KG1 (cell line): ENCODE measurements at regions not wholly inside any gene's neighbourhood (a gene's known extent, or its start where the extent isn't known, plus 50 kb on each side); places are given as distances from the start of the nearest gene placed in this dataset.

Experiments
- DNase-seq: peaks from one replicate; lab custom pipeline; 2025; lab: John Stamatoyannopoulos, UW

- DNase-seq, result no peak
Measured at GRCh38 chr14:65318636-65319506, 93.7 kb upstream of the FUT8 start.

DNA sequence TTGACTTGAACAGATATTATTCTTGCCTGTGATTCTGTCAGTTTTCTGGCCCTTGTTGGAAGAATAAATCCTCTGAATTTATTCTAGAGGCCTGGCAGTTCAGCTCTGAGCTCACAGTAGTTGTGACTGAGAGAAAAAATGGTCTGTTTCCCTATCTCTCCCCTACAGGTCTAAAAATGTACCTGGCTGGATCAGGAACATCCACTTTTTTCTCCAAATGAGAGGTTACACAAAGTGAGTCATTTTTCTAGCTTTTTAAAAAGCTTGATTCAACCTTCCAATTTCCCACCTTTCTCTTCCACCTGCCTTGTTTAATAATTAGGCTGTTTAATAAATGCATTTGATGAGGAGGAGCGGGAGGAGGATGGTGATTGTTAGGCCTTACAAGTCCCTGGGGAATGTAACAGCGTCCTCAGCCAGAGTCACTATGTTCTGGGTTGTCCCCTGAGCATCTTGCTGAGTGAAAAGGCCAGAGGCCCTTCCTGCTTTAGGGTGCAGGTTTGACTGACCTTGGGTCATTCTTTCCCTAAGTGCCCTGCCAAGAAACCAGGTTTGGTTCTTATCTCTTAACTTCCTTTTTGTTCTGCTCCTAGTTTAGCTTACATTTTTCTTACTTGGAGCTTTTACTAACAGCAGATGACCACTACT, 91.7 kb upstream of the FUT8 start:
- DNase-seq, result no peak

DNA sequence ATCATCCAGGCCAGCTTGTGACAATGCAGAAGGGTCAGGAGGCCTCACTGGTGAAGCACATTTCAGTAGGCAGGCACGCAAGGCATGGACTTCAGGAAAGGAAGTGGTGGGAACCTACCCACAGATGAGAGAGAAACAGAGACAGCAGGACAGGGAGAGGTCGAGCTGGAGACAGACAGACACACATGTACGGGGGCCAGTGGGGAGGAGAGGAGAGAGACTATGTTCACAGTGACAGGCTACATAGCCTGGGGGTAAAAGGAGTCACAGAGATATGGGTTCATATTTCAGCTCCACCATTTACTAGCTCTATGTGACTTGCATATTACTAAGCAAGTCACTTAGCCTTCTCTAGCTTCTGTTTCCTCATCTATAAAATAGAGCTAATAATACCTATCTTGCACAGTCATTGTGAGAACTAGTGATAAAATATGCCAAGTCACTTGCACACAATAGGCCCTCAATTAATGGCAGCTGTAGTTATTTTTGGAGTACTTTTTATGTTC, 91.1 kb upstream of the FUT8 start:
- no peak for DNase-seq

- no peak for DNase-seq
Measured at GRCh38 chr14:65329481-65329880, 83.0 kb upstream of the FUT8 start.

DNA sequence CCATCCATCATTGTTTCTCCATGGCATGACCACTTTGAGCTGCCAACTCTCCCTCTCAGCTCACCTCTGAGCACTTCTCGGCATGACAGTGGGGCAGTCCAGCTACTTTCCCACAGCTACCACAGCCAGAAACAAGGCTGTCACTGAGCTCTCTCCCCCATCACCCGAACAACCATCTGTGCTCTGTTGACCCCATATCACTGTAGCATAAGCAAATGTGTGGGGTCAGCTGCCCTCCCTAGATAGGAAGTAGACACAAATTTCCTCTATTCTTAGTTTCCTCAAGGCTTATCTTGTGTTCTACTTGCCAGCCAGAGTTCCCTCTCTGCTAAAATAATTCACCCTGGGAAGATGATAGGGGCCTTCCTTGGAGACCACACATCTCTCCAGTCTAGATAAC, 82.6 kb upstream of the FUT8 start:
- no peak for DNase-seq

DNA sequence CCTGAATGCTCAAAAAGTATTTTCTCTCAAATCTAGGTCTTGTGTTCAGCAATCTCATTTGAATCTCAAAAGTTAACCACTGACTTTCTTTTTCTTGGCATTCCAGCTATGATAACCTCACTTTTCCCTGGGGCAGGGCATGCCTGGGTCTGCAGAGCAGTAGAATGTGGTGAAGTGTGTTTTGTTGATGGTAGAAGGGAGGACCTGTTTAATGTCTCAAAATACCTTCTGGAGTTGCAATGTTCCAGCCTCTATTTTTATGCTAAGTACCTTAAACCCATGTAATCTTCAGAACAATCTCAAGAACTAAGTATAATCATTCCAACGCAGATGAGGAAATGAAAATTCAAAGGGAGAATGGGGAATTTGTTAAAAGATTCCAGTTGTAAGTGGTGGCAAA, 82.1 kb upstream of the FUT8 start:
- no peak for DNase-seq

DNA sequence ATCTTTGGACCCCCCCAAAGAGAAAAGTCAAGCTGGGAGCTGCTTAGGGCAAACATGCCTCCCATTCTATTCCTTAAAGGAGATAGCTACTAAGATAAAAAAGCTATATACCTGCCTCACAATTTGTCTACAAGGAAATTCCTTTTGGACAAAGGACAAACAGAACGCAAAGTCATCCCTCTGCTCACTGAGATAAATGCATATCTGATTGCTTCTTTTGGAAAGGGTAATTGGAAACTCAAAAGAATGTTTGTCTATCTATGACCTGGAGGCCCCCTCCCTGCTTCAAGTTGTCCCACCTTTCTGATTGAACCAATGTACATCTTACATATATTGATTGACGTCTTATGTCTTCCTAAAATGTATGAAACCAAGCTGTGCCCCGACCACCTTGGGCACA, 80.9 kb upstream of the FUT8 start:
- no peak for DNase-seq

DNA sequence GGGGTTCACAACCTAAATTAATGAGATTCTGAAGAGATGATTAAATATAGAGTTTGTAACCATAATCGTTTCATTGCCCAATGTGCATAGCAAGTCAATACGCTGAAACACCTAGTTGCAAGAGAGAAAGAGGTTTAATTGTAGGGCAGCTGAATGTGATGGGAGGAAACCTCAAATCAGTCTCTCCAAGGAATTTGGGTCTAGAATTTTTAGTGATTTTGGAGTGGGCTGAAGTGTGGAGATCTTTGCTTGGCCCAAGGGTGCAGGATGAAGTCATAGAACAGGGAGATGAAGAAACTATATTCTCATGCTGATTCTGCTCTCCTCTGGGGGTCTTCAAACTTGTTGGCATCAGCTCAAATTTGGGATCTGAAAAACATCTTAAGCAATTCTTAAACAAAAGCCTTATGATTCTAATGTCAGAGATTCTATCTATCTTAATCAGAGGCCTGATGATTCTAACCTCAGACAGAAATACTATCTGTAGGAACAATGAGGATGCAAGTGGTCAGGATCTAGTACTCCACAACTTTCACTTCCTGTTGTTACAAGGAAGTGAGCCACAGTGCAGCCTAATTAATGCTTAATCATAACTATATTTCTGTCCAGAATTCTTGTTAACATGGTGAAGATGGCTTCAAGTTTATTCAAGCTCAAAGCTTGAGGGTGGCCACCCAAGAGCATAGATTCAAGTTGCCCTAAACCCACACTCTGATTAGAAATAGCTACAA, 80.2 kb upstream of the FUT8 start:
- DNase-seq, result no peak

DNA sequence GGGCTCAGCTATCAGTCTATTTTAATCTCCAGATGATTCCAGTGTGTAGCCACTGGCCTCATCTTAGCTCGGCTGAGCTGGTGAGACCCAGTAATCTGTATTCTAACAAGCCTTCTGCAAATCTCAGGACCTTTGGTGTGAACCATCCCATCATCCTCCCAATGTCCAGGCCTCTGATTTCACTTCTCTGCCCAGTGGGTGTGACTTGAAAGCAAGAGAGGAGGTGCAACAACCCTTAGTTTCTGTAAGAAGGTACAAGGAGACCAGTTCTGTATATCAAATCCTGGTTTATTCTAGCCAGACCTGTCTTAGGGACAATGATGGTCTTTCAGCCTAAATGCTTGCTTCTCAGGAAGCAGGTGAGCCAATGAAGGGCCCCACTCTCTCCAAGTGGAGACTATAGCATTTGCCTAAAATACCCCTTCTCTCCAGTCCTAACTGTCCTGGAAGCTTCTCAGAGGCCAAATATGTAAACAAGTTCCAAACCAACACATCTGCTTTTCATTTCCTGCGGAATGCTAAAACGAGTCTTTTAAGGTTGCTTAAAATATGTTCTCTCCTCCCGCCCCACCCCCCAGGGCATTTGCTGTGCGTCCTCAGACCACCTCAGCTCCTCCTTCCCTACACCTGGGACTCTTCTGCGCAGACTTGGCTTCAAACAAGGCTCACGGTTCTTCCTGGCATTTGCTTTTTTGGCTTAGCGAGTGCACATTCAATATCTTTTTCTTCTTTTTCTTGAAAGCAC, 78.4 kb upstream of the FUT8 start:
- no peak for DNase-seq

DNA sequence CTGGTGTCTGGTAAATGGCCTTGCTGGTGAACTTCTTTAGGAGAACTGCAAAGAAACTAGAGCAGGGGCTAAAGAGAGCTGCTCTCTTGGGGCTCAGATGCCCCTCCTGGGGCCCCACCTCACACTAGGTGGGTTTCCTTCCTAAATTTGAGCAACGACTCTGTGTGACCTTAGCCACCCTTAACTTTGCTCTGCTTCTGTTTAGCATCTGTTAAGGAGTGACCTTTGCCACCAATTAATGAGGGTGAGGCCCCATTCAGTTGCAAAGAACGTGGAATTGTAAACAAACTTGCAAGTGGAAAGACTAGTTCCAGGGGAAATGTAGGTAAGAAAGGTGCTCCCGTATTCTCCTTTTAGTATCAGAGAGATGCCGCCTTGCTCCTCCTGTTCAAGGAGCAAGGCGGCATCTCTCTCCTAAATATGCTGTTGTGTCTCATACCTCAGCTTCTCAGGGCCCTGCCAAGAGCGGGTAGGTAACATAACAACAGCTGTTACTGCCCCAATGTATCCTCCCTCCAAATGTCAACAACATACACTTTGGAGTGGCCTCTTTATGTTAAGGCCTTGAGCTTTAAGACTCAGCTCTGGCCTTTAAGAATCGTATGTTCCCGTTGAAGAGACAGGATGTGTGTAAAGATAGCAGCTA, 77.6 kb upstream of the FUT8 start:
- DNase-seq, result no peak

DNA sequence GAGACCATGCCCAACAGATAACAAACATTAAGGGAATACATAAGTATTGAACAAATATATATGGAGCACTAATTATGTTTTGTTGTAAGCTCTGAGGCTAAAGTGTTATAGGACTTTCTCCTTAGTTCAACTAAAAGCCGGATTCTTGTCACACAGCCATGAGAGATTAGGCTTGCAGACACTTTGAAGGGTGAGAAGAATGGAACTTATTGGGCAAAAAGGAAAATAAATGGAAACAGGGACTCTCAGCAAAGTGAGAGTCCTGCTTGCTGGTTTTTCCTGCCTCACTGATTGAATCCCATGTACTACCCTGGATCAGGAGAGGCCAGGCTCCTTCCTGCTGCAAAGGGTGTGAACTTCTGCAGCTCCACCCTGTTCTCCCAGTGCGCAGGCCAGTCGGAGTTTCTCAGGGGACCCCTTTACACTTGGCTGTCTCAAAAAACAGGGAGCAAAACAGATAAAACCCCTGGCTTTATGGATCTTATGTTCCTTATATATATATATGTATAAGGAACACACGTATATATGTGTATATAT, 77.1 kb upstream of the FUT8 start:
- DNase-seq, result no peak

- DNase-seq, result no peak
Measured at GRCh38 chr14:65336191-65336591, 76.3 kb upstream of the FUT8 start.

DNA sequence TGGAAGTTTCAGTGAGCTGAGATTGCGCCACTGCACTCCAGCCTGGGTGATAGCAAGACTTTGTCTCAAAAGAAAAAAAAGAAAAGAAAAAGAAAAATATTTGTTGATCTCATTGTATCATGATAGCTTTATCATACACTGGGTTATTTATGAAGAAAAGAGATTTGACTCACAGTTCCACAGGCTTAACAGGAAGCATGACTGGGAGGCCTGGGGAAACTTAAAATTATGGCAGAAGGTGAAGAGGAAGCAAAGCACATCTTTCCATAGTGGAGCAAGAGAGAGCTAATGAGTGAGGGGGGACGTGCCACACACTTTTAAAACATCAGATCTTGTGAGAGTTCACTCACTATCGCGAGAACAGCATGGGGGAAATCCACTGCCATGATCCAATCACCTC, 72.7 kb upstream of the FUT8 start:
- DNase-seq, result no peak

GRCh38 chr14:65344011-65344410, 68.5 kb upstream of the FUT8 start:
- no peak for DNase-seq

- no peak for DNase-seq
Measured at GRCh38 chr14:65345266-65345665, 67.3 kb upstream of the FUT8 start.

GRCh38 chr14:65346474-65346873, 66.1 kb upstream of the FUT8 start:
- DNase-seq, result no peak

DNA sequence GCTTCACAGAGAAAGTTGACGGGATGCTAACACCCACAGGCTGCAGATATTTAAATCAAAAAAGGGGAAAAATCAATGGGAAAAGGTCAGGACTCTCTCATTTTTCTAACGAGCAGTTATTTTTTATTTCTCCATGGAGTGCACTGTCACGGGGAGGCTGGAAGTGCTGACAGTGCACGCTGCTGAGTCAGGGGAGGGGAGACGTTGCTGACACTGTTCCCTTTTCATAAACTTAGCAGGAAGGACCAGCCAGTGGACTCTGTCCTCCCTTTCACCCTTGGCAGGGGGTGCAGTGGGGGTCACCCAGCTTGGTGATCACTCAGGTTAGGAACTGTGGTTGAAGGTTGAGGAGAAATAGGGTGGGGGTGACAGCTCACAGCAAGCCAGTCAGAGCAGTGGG, 65.6 kb upstream of the FUT8 start:
- no peak for DNase-seq

DNA sequence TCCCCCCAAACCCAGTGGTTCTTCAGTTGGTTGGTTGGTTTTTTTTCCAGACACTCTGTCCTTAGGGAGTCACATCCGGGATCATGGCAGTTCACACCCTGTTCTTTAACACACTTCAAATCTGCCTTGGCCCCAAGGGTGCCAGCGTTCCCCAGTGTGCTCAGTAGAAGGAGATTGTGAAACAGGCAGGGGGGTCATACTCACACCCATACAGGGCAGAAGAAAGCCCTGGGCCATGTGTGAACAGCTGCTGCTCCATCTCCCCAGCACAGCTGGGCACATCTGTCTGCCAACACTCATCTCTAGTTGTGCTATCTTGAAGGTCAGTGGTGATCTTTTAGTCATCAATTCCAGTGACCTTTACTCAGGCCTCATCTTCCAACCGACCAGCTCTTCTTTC, 64.4 kb upstream of the FUT8 start:
- no peak for DNase-seq

DNA sequence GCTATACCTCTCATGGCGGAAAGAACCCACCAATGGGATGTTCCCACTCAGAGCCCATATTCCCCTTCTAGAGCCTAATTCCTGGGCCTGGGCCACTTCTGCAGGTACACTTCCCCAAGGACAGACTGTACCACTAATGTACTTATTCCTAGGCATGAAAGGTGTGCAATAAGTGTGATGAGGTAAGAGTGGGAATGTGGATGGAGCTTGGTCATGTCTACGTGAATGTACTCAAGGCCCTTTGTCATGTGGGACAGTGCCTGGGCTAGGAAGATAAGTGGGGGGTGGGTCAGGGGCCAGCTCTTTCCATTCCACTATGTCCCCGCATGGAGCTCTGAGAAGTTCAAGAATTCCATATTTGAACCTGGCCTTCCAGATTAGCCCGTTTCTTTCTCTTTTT, 63.4 kb upstream of the FUT8 start:
- no peak for DNase-seq

DNA sequence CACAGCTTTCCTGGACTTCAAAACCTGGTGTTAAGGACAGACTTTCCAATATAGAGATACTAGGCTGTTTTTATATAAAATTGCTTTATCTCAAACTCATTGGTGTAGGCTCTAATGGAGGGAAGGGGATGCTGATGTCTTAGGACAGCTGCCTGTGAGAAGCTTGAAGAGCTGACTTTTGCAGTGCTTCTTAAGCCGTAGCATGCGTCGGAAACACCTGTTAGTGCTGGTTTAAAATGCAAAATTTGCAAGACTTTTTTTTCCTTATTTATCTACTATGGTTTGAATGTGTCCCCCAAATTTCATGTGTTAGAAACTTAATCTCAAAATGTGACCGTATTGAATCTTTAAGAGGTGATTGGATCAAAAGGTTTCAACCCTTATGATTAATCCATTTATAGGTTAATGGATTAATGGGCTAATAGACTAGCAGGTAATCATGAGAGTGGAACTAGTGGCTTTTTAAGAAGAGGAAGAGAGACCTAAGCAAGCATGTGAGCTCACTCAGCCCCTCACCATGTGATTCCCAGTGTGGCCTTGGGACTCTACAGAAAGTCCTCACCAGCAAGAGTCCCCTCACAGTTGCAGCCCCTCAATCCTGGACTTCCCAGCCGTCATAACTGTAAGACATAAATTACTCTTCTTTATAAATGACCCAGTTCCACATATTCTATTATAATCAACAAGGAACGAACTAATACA, 60.9 kb upstream of the FUT8 start:
- DNase-seq, result no peak
